ENCODE measurements at regions not wholly inside any gene's neighbourhood (a gene's known extent, or its start where the extent isn't known, plus 50 kb on each side); places are given as distances from the start of the nearest gene placed in this dataset.

DNA sequence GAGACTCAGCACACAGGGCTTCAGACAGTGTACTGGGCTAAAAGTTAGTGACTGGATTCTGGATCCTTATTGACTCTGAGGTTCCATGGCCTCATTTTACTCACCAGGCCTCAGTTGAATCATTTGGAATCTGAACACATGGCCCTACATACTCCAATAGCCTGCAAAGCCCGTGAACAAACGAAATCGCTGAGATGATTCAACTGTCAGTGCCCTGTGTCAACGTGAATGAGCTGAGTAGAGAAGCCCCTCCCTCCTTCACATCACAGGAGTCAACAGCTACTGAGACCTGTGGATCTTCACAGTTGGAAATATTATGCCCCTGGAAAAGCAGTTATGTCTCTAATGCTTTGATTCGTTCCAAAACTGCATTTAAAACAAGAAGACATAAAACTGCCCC, 429.3 kb downstream of the GADD45G start (continued):
- TF ChIP-seq RAD21 (IDR thresholded peaks at IDR 0.05; ENCODE audit: low read depth), result no peak

DNA sequence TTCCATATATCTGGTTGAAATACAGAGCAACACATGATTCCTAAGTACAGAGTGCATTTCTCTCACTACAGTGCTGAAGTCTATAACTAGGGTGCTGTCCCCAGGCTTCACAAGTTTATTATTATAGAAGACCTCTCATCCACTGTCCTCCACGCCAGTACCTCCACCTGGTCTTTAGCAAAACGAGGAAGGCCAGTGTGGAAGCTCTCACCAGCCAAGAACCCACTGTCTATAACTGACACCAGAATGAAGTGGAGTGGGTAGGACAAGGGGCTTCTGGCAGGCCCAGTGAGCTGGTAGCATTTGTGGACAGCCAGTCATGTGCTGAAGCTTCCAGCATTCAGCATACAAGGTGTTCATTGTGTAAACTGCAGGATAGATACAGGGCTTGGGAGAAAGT, 430.7 kb downstream of the GADD45G start:
- Histone ChIP-seq H3K4me1 (ENCODE audit: control insufficient read depth in 1 of 2, insufficient read depth in 2 of 2, low read length in 2 of 2) (no peaks in the 10 kb centered on the region), H4K20me1 (ENCODE audit: insufficient read depth) (no peaks in the 10 kb centered on the region), H3K4me3 (replicated peaks in 1 of 2; ENCODE audit: low read depth in 1 of 2, low read length in 2 of 2) (no peak overlapping the region), H3K79me2 (ENCODE audit: insufficient read depth, low read length) (no peaks in the 10 kb centered on the region), H3K9me2 (ENCODE audit: insufficient read depth) (no peaks in the 10 kb centered on the region), H3K9ac (ENCODE audit: low read length) (no peak overlapping the region), H3K9me3 (ENCODE audit: control insufficient read depth in 1 of 2, insufficient read depth in 1 of 2, low read depth in 1 of 2, low read length in 2 of 2) (no peaks in the 10 kb centered on the region), H3K27me3 (ENCODE audit: insufficient read depth, low read length) (peaks cover 24% of the 10 kb centered on the region; the same call in 1 of the 2 replicates), H3K27ac (ENCODE audit: low read depth, low read length) (no peak overlapping the region), H3K36me3 (ENCODE audit: control insufficient read depth in 1 of 2, insufficient read depth in 2 of 2, low read length in 2 of 2) (no peaks in the 10 kb centered on the region), H2AFZ (ENCODE audit: low read depth, low read length, poor library complexity, severe bottlenecking) (no peak overlapping the region), H3K4me2 (ENCODE audit: low read length) (no peak overlapping the region)
- intact Hi-C loops (cut with micrococcal nuclease), result no loop called here
- TF ChIP-seq CEBPB (IDR thresholded peaks at IDR 0.05; ENCODE audit: low read depth) (no peak), POLR2AphosphoS5 (IDR thresholded peaks at IDR 0.05; ENCODE audit: low read depth, low read length) (no peak), EGR1 (IDR thresholded peaks at IDR 0.05; ENCODE audit: low read depth) (no peak), ZNF274 (IDR thresholded peaks at IDR 0.05; ENCODE audit: low read depth, low read length) (no peak), RAD21 (IDR thresholded peaks at IDR 0.05; ENCODE audit: low read depth) (no peak), POLR2A (IDR thresholded peaks at IDR 0.05; ENCODE audit: borderline replicate concordance, extremely low read depth, insufficient read depth, insufficient read length) (no peak), CBX3 (IDR thresholded peaks at IDR 0.05; ENCODE audit: low read depth) (no peak), JUND (IDR thresholded peaks at IDR 0.05) (no peak), TCF7L2 (IDR thresholded peaks at IDR 0.05; ENCODE audit: borderline replicate concordance, extremely low read depth, insufficient read depth, insufficient read length) (no peak), ELF1 (IDR thresholded peaks at IDR 0.05; ENCODE audit: borderline replicate concordance, low read depth) (no peak), SRF (IDR thresholded peaks at IDR 0.05; ENCODE audit: low read depth) (no peak), FOSL1 (IDR thresholded peaks at IDR 0.05; ENCODE audit: low read depth) (no peak)
- TF ChIP-seq, protein P1, sequence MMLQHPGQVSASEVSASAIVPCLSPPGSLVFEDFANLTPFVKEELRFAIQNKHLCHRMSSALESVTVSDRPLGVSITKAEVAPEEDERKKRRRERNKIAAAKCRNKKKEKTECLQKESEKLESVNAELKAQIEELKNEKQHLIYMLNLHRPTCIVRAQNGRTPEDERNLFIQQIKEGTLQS (IDR thresholded peaks at IDR 0.05), result no peak
- TF ChIP-seq, protein P2, sequence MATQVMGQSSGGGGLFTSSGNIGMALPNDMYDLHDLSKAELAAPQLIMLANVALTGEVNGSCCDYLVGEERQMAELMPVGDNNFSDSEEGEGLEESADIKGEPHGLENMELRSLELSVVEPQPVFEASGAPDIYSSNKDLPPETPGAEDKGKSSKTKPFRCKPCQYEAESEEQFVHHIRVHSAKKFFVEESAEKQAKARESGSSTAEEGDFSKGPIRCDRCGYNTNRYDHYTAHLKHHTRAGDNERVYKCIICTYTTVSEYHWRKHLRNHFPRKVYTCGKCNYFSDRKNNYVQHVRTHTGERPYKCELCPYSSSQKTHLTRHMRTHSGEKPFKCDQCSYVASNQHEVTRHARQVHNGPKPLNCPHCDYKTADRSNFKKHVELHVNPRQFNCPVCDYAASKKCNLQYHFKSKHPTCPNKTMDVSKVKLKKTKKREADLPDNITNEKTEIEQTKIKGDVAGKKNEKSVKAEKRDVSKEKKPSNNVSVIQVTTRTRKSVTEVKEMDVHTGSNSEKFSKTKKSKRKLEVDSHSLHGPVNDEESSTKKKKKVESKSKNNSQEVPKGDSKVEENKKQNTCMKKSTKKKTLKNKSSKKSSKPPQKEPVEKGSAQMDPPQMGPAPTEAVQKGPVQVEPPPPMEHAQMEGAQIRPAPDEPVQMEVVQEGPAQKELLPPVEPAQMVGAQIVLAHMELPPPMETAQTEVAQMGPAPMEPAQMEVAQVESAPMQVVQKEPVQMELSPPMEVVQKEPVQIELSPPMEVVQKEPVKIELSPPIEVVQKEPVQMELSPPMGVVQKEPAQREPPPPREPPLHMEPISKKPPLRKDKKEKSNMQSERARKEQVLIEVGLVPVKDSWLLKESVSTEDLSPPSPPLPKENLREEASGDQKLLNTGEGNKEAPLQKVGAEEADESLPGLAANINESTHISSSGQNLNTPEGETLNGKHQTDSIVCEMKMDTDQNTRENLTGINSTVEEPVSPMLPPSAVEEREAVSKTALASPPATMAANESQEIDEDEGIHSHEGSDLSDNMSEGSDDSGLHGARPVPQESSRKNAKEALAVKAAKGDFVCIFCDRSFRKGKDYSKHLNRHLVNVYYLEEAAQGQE (IDR thresholded peaks at IDR 0.05; ENCODE audit: low read depth), result no peak
- ChIA-PET POLR2A (no interaction called here), RAD21 (ENCODE audit: low non-redundant PET in 1 of 2, low total read pairs in 2 of 2, uncharacterized antibody in 2 of 2, unreplicated experiment in 2 of 2) (no interaction called here), CTCF (no interaction called here)
- DNase-seq (ENCODE audit: low read depth, low spot score) (no peak), ATAC-seq (no peak)
- BruUV-seq (replicated peaks), result no TSS peak
